DOHH2 (cell line): ENCODE measurements at regions not wholly inside any gene's neighbourhood (a gene's known extent, or its start where the extent isn't known, plus 50 kb on each side); places are given as distances from the start of the nearest gene placed in this dataset.

Experiments
- H3F3A ChIP-seq: fragments of 200-600 bp; sonication (generic), shearing (Covaris generic); 2 replicates; pipeline ENCODE4 v1.6.0; 2016; ENCODE audit warnings: antibody characterized with exemption, mild to moderate bottlenecking; ENCODE audit not compliant: control insufficient read depth, insufficient read depth
- H3K27ac ChIP-seq: fragments of 200-600 bp; sonication (generic); 2 replicates; pipeline ENCODE4 v1.5.1; 2014; ENCODE audit warnings: low read depth, mild to moderate bottlenecking, low read length, moderate library complexity
- H3K27me3 ChIP-seq: fragments of 200-600 bp; sonication (generic); 2 replicates; pipeline ENCODE4 v1.6.1; 2014; ENCODE audit warnings: mild to moderate bottlenecking, low read length, mixed read lengths; ENCODE audit not compliant: control insufficient read depth
- H3K36me3 ChIP-seq: fragments of 200-600 bp; sonication (generic); 2 replicates; pipeline ENCODE4 v1.6.1; 2014; ENCODE audit warnings: mild to moderate bottlenecking, low read length, moderate library complexity, mixed read lengths; ENCODE audit not compliant: control insufficient read depth
- H3K4me1 ChIP-seq: fragments of 200-600 bp; sonication (generic); 2 replicates; pipeline ENCODE4 v1.6.1; 2014; ENCODE audit warnings: mild to moderate bottlenecking, low read length, mixed read lengths; ENCODE audit not compliant: control insufficient read depth
- H3K4me2 ChIP-seq: fragments of 200-600 bp; sonication (generic); 2 replicates; pipeline ENCODE4 v1.6.0; 2014; ENCODE audit warnings: mild to moderate bottlenecking, low read length, moderate library complexity
- H3K4me3 ChIP-seq: fragments of 200-600 bp; sonication (generic); 2 replicates; pipeline ENCODE4 v1.5.1; 2014; ENCODE audit warnings: mild to moderate bottlenecking, low read length, mixed read lengths
- H3K79me2 ChIP-seq: fragments of 200-600 bp; sonication (generic); 2 replicates; pipeline ENCODE4 v1.6.1; 2014; ENCODE audit warnings: mild to moderate bottlenecking, low read length, mixed read lengths; ENCODE audit not compliant: control insufficient read depth
- H3K9me2 ChIP-seq: fragments of 200-600 bp; sonication (generic); replicated peaks from 2 replicates; pipeline ENCODE4 v1.6.1; 2014; ENCODE audit warnings: mild to moderate bottlenecking, low read length, mixed read lengths; ENCODE audit not compliant: control insufficient read depth
- H3K9me3 ChIP-seq: fragments of 200-600 bp; sonication (generic); 2 replicates; pipeline ENCODE4 v1.6.1; 2014; ENCODE audit warnings: antibody characterized with exemption, low read length, mixed read lengths; ENCODE audit not compliant: control insufficient read depth, insufficient read depth
- H4K20me1 ChIP-seq: fragments of 200-600 bp; sonication (generic); 2 replicates; pipeline ENCODE4 v1.6.0; 2014; ENCODE audit warnings: low read depth, mild to moderate bottlenecking, antibody characterized with exemption, low read length, moderate library complexity; ENCODE audit not compliant: control insufficient read depth, insufficient read depth
- CTCF ChIP-seq: fragments of 200-600 bp; sonication (generic); IDR thresholded peaks from one replicate; pipeline ENCODE4 v1.5.1; 2014; ENCODE audit warnings: antibody characterized with exemption, mild to moderate bottlenecking, low read depth, low read length; ENCODE audit not compliant: poor library complexity, severe bottlenecking
- EZH2phosphoT487 ChIP-seq: fragments of 200-600 bp; sonication (generic); IDR thresholded peaks from 2 replicates; pipeline ENCODE4 v1.6.1; 2017; ENCODE audit warnings: borderline replicate concordance, mild to moderate bottlenecking, antibody characterized with exemption, low read length, moderate library complexity, mixed read lengths

GRCh38 chr16:13372421-13372820, 471.0 kb downstream of the SHISA9 start:
- H3K79me2 ChIP-seq: no peaks in the 10 kb centered on the region
- H3K27ac ChIP-seq: no peak overlapping the region
- no peaks in the 10 kb centered on the region for H3K27me3 ChIP-seq
- H4K20me1 ChIP-seq: no peaks in the 10 kb centered on the region
- 0 out of 2 replicates have a peak, but pooled peaks cover 3% of the 10 kb centered on the region for H3K4me1 ChIP-seq
- H3K9me2 ChIP-seq: no peaks in the 10 kb centered on the region
- H3F3A ChIP-seq: peaks cover 3% of the 10 kb centered on the region; the same call in 1 of the 2 replicates
- no peaks in the 10 kb centered on the region for H3K36me3 ChIP-seq
- H3K4me2 ChIP-seq: no peak overlapping the region
- H3K4me3 ChIP-seq: no peak overlapping the region
- TF ChIP-seq EZH2phosphoT487: no peak
- no peak for TF ChIP-seq CTCF
- H3K9me3 ChIP-seq: no peaks in the 10 kb centered on the region

GRCh38 chr16:13376174-13376573, 474.8 kb downstream of the SHISA9 start:
- no peak for TF ChIP-seq EZH2phosphoT487
- TF ChIP-seq CTCF: no peak
- no peaks in the 10 kb centered on the region for H3K79me2 ChIP-seq
- no peak overlapping the region for H3K27ac ChIP-seq
- H3F3A ChIP-seq: peaks cover 3% of the 10 kb centered on the region; the same call in 1 of the 2 replicates
- H3K27me3 ChIP-seq: no peaks in the 10 kb centered on the region
- H4K20me1 ChIP-seq: no peaks in the 10 kb centered on the region
- H3K4me3 ChIP-seq: no peak overlapping the region
- no peaks in the 10 kb centered on the region for H3K36me3 ChIP-seq
- no peak overlapping the region for H3K4me2 ChIP-seq
- H3K9me3 ChIP-seq: no peaks in the 10 kb centered on the region
- peaks cover 3% of the 10 kb centered on the region; the same call in 1 of the 2 replicates for H3K4me1 ChIP-seq
- H3K9me2 ChIP-seq: no peaks in the 10 kb centered on the region

GRCh38 chr16:13377143-13377542, 475.7 kb downstream of the SHISA9 start:
- Histone ChIP-seq H3K36me3 (no peaks in the 10 kb centered on the region), H3F3A (peaks cover 3% of the 10 kb centered on the region; the same call in 1 of the 2 replicates), H3K9me2 (no peaks in the 10 kb centered on the region), H4K20me1 (no peaks in the 10 kb centered on the region), H3K4me1 (peaks cover 3% of the 10 kb centered on the region; the same call in 1 of the 2 replicates), H3K4me2 (no peak overlapping the region), H3K9me3 (no peaks in the 10 kb centered on the region), H3K79me2 (no peaks in the 10 kb centered on the region), H3K4me3 (no peak overlapping the region), H3K27ac (no peak overlapping the region), H3K27me3 (no peaks in the 10 kb centered on the region)
- no peak for TF ChIP-seq EZH2phosphoT487
- no peak for TF ChIP-seq CTCF

GRCh38 chr16:13378151-13378550, 476.8 kb downstream of the SHISA9 start:
- Histone ChIP-seq H3K9me3 (no peaks in the 10 kb centered on the region), H3F3A (peaks cover 3% of the 10 kb centered on the region; the same call in 1 of the 2 replicates), H3K79me2 (no peaks in the 10 kb centered on the region), H3K36me3 (no peaks in the 10 kb centered on the region), H3K4me3 (no peak overlapping the region), H3K4me2 (no peak overlapping the region), H3K4me1 (peaks cover 3% of the 10 kb centered on the region; the same call in 1 of the 2 replicates), H4K20me1 (no peaks in the 10 kb centered on the region), H3K27me3 (no peaks in the 10 kb centered on the region), H3K9me2 (no peaks in the 10 kb centered on the region), H3K27ac (no peak overlapping the region)
- TF ChIP-seq EZH2phosphoT487 (no peak), CTCF (no peak)
